Erythroblast (primary cell): ENCODE measurements at regions not wholly inside any gene's neighbourhood (a gene's known extent, or its start where the extent isn't known, plus 50 kb on each side); places are given as distances from the start of the nearest gene placed in this dataset.

ENCODE experiments used
- GATA1 ChIP-seq: IDR thresholded peaks from 2 replicates; pipeline ENCODE4 v1.6.1; 2011; ENCODE audit warnings: low read depth, mild to moderate bottlenecking, control low read depth, low read length, moderate library complexity
- POLR2A ChIP-seq: IDR thresholded peaks from 2 replicates; pipeline ENCODE4 v1.6.1; 2011; ENCODE audit warnings: mild to moderate bottlenecking, low read length

- TF ChIP-seq POLR2A = no peak
- TF ChIP-seq GATA1 = no peak
These were observed 173.9 kb upstream of the IVNS1ABP start for GRCh38 chr1:185490924-185491323.
